Neural crest cell (in vitro differentiated cells): ENCODE measurements at regions not wholly inside any gene's neighbourhood (a gene's known extent, or its start where the extent isn't known, plus 50 kb on each side); places are given as distances from the start of the nearest gene placed in this dataset.

Source experiments
- DNase-seq: peaks from one replicate; pipeline ENCODE4 v3.0.0; 2021; ENCODE audit warnings: low read depth, mixed read lengths, low spot score
- H3K27ac Mint-ChIP-seq: one replicate; pipeline ENCODE4 v1.8.0; 2021; ENCODE audit warnings: mild to moderate bottlenecking, mixed read lengths; ENCODE audit not compliant: unreplicated experiment
- H3K27me3 Mint-ChIP-seq: 2 replicates; pipeline ENCODE4 v1.8.0; 2021; ENCODE audit warnings: low read depth, mild to moderate bottlenecking, mixed read lengths
- H3K36me3 Mint-ChIP-seq: 2 replicates; pipeline ENCODE4 v1.8.0; 2021; ENCODE audit warnings: low read depth, mild to moderate bottlenecking, mixed read lengths
- H3K4me1 Mint-ChIP-seq: 2 replicates; pipeline ENCODE4 v1.8.0; 2021; ENCODE audit warnings: mixed read lengths
- H3K4me3 Mint-ChIP-seq: one replicate; pipeline ENCODE4 v1.8.0; 2021; ENCODE audit warnings: mild to moderate bottlenecking, mixed read lengths
- H3K9me3 Mint-ChIP-seq: 2 replicates; pipeline ENCODE4 v1.8.0; 2021; ENCODE audit warnings: mixed read lengths
- CTCF ChIP-seq: fragments of 200-600 bp; sonication (generic); conservative IDR thresholded peaks from 2 replicates; pipeline ENCODE4 v1.5.0; 2021; ENCODE audit warnings: antibody characterized with exemption, mild to moderate bottlenecking

GRCh38 chr5:40405996-40406740 lies 273.5 kb upstream of the PTGER4 start:
- H3K4me3 Mint-ChIP-seq, result no peak overlapping the region
- no peak for TF ChIP-seq CTCF
- H3K4me1 Mint-ChIP-seq, result peaks cover 12% of the 10 kb centered on the region
- no peak for DNase-seq
- no peak overlapping the region for H3K27ac Mint-ChIP-seq
- no peaks in the 10 kb centered on the region for H3K36me3 Mint-ChIP-seq
- H3K9me3 Mint-ChIP-seq, result no peaks in the 10 kb centered on the region
- no peaks in the 10 kb centered on the region for H3K27me3 Mint-ChIP-seq

GRCh38 chr5:40405230-40405629 lies 274.5 kb upstream of the PTGER4 start:
- TF ChIP-seq CTCF, result no peak
- peaks cover 12% of the 10 kb centered on the region for H3K4me1 Mint-ChIP-seq
- H3K36me3 Mint-ChIP-seq, result no peaks in the 10 kb centered on the region
- H3K9me3 Mint-ChIP-seq, result no peaks in the 10 kb centered on the region
- H3K27me3 Mint-ChIP-seq, result no peaks in the 10 kb centered on the region
- no peak for DNase-seq
- no peak overlapping the region for H3K4me3 Mint-ChIP-seq
- no peak overlapping the region for H3K27ac Mint-ChIP-seq

GRCh38 chr5:40404613-40405012 lies 275.1 kb upstream of the PTGER4 start:
- peaks cover 12% of the 10 kb centered on the region for H3K4me1 Mint-ChIP-seq
- H3K9me3 Mint-ChIP-seq, result no peaks in the 10 kb centered on the region
- H3K27me3 Mint-ChIP-seq, result no peaks in the 10 kb centered on the region
- no peaks in the 10 kb centered on the region for H3K36me3 Mint-ChIP-seq
- no peak for TF ChIP-seq CTCF
- H3K4me3 Mint-ChIP-seq, result no peak overlapping the region
- no peak overlapping the region for H3K27ac Mint-ChIP-seq
- no peak for DNase-seq

- no peak overlapping the region for H3K27ac Mint-ChIP-seq
- no peaks in the 10 kb centered on the region for H3K36me3 Mint-ChIP-seq
- no peak for TF ChIP-seq CTCF
- H3K27me3 Mint-ChIP-seq, result no peaks in the 10 kb centered on the region
- H3K4me1 Mint-ChIP-seq, result peaks cover 10% of the 10 kb centered on the region
- no peak for DNase-seq
- no peak overlapping the region for H3K4me3 Mint-ChIP-seq
- no peaks in the 10 kb centered on the region for H3K9me3 Mint-ChIP-seq
Measured at GRCh38 chr5:40402007-40402364, 277.7 kb upstream of the PTGER4 start.

GRCh38 chr5:40401284-40402006 lies 278.3 kb upstream of the PTGER4 start:
- TF ChIP-seq CTCF, result no peak
- H3K27me3 Mint-ChIP-seq, result no peaks in the 10 kb centered on the region
- no peaks in the 10 kb centered on the region for H3K36me3 Mint-ChIP-seq
- no peak for DNase-seq
- H3K27ac Mint-ChIP-seq, result no peak overlapping the region
- H3K4me3 Mint-ChIP-seq, result no peak overlapping the region
- no peaks in the 10 kb centered on the region for H3K9me3 Mint-ChIP-seq
- peaks cover 7% of the 10 kb centered on the region for H3K4me1 Mint-ChIP-seq
